COLO829 (cell line): ENCODE measurements at regions not wholly inside any gene's neighbourhood (a gene's known extent, or its start where the extent isn't known, plus 50 kb on each side); places are given as distances from the start of the nearest gene placed in this dataset.
"Not testable (repeated sequence)": the region's sequence is repeated elsewhere in the genome, so short reads cannot be mapped to it uniquely, and the experiment has no call there.

Source experiments
- DNase-seq: peaks from one replicate; pipeline ENCODE4 v3.0.0; 2012; ENCODE audit warnings: low spot score

GRCh38 chr4:75422998-75423397, 91.2 kb downstream of the RCHY1 start:
- DNase-seq: no peak

GRCh38 chr4:75412746-75413145, 101.5 kb downstream of the RCHY1 start:
- DNase-seq: no peak

- no peak for DNase-seq
Measured at GRCh38 chr4:75398501-75398900, 115.7 kb downstream of the RCHY1 start.

GRCh38 chr4:75391489-75392166, 122.6 kb downstream of the RCHY1 start:
- DNase-seq: no peak

- DNase-seq: not testable (repeated sequence)
Measured at GRCh38 chr4:75386426-75386825, 127.8 kb downstream of the RCHY1 start.

GRCh38 chr4:75385106-75385505, 129.1 kb downstream of the RCHY1 start:
- no peak for DNase-seq

- DNase-seq: no peak
Measured at GRCh38 chr4:75376543-75376942, 137.7 kb downstream of the RCHY1 start.

- DNase-seq: no peak
Measured at GRCh38 chr4:75371915-75372314, 142.3 kb downstream of the RCHY1 start.

GRCh38 chr4:75370576-75370975, 143.6 kb downstream of the RCHY1 start:
- DNase-seq: no peak

GRCh38 chr4:75345423-75345822, 168.8 kb downstream of the RCHY1 start:
- DNase-seq: no peak

GRCh38 chr4:75344915-75345314, 169.3 kb downstream of the RCHY1 start:
- DNase-seq: no peak

GRCh38 chr4:75343333-75343732, 170.9 kb downstream of the RCHY1 start:
- no peak for DNase-seq

GRCh38 chr4:75340561-75340960, 173.6 kb downstream of the RCHY1 start:
- DNase-seq: no peak

GRCh38 chr4:75338352-75338880, 175.8 kb downstream of the RCHY1 start:
- DNase-seq: no peak

GRCh38 chr4:75327804-75328512, 186.2 kb downstream of the RCHY1 start:
- DNase-seq: no peak

- no peak for DNase-seq
Measured at GRCh38 chr4:75325318-75325979, 188.8 kb downstream of the RCHY1 start.

- peak; percentile 39 for DNase-seq
Measured at GRCh38 chr4:75321484-75321883, 192.7 kb downstream of the RCHY1 start.

- not testable (repeated sequence) for DNase-seq
Measured at GRCh38 chr4:75317641-75318040, 196.6 kb downstream of the RCHY1 start.

- no peak for DNase-seq
Measured at GRCh38 chr4:75308049-75308448, 206.2 kb downstream of the RCHY1 start.

- no peak for DNase-seq
Measured at GRCh38 chr4:75306506-75306905, 207.7 kb downstream of the RCHY1 start.

- no peak for DNase-seq
Measured at GRCh38 chr4:75302648-75303047, 211.6 kb downstream of the RCHY1 start.

- DNase-seq: peak; percentile 13
Measured at GRCh38 chr4:75289914-75290582, 224.2 kb downstream of the RCHY1 start.
